Endodermal cell (in vitro differentiated cells): ENCODE measurements at regions not wholly inside any gene's neighbourhood (a gene's known extent, or its start where the extent isn't known, plus 50 kb on each side); places are given as distances from the start of the nearest gene placed in this dataset.
A peak's percentile ranks its signal among the peaks of the same experiment; 100 is the strongest.

Experiments
- DNase-seq: peaks from one replicate; pipeline ENCODE4 v3.0.0-alpha.2; 2017
- H3K27ac ChIP-seq: 2 replicates; pipeline ENCODE4 v1.5.1; 2013; ENCODE audit warnings: mild to moderate bottlenecking, low read depth, low read length, moderate library complexity
- H3K27me3 ChIP-seq: 2 replicates; pipeline ENCODE4 v1.6.1; 2013; ENCODE audit warnings: mild to moderate bottlenecking, low read length, moderate library complexity; ENCODE audit not compliant: insufficient read depth, control insufficient read depth, poor library complexity, severe bottlenecking
- H3K36me3 ChIP-seq: 2 replicates; pipeline ENCODE4 v1.7.0; 2013; ENCODE audit warnings: mild to moderate bottlenecking, low read length, moderate library complexity; ENCODE audit not compliant: control insufficient read depth, insufficient read depth
- H3K4me1 ChIP-seq: one replicate; pipeline ENCODE4 v1.7.0; 2013; ENCODE audit warnings: low read length; ENCODE audit not compliant: control insufficient read depth, insufficient read depth
- H3K4me3 ChIP-seq: 2 replicates; pipeline ENCODE4 v1.5.1; 2013; ENCODE audit warnings: mild to moderate bottlenecking, low read length, moderate library complexity
- H3K9ac ChIP-seq: 2 replicates; pipeline ENCODE4 v1.6.1; 2013; ENCODE audit warnings: mild to moderate bottlenecking, low read length, moderate library complexity; ENCODE audit not compliant: poor library complexity, severe bottlenecking; ENCODE audit errors: extremely low read depth
- H3K9me3 ChIP-seq: 2 replicates; pipeline ENCODE4 v1.6.1; 2013; ENCODE audit warnings: mild to moderate bottlenecking, low read length, moderate library complexity; ENCODE audit not compliant: control insufficient read depth
- H3K27ac Mint-ChIP-seq: 2 replicates; pipeline ENCODE4 v1.8.0; 2020; ENCODE audit warnings: mixed read lengths
- H3K27me3 Mint-ChIP-seq: 2 replicates; pipeline ENCODE4 v1.8.0; 2021; ENCODE audit warnings: mild to moderate bottlenecking, mixed read lengths; ENCODE audit not compliant: insufficient read depth
- H3K36me3 Mint-ChIP-seq: 2 replicates; pipeline ENCODE4 v1.8.0; 2020; ENCODE audit warnings: low read depth, mixed read lengths
- H3K4me1 Mint-ChIP-seq: 2 replicates; pipeline ENCODE4 v1.8.0; 2020; ENCODE audit warnings: mixed read lengths
- H3K4me3 Mint-ChIP-seq: 2 replicates; pipeline ENCODE4 v1.8.0; 2020; ENCODE audit warnings: mild to moderate bottlenecking, moderate library complexity, mixed read lengths
- H3K9me3 Mint-ChIP-seq: 2 replicates; pipeline ENCODE4 v1.8.0; 2020; ENCODE audit warnings: mild to moderate bottlenecking, mixed read lengths
- WGBS, 2 experiments: methylation state at CpG; one replicate each; pipeline versions ENCODE4 v1.1.5 to v1.1.7; 2013; ENCODE audit warnings: missing lambda C conversion rate in 2 of 2, mixed read lengths in 1 of 2; ENCODE audit not compliant: insufficient coverage in 1 of 2, insufficient read length in 1 of 2; 5-methylcytosine and 5-hydroxymethylcytosine counted together
- TF ChIP-seq, protein P1 (sequence below): fragments of 200-600 bp; sonication (generic); conservative IDR thresholded peaks from 2 replicates; pipeline ENCODE4 v1.5.0; 2021; ENCODE audit warnings: antibody characterized with exemption, mild to moderate bottlenecking

DNA sequence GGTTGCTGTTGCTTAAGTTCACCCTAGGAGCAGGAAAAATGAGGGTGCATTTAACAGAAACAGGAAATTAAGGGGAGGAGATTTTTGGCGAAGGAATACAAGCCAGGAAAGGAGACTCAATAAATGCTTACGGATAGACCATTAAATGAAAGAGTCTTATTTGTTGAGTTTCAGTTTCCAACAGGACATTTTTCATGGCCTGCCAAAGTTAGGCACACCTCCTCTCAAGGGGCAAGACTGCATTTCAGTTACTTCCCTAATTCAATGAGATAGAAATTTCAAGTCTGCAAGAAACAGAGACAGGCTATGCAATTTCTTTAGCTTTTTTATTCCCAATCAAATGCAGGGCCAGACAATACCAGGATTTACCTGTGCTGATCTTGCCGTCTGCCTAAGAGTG is 394.7 kb upstream of the KLHL29 start:
- no peaks in the 10 kb centered on the region for H3K27me3 Mint-ChIP-seq
- no peak overlapping the region for H3K27ac ChIP-seq
- TF ChIP-seq, protein P1, sequence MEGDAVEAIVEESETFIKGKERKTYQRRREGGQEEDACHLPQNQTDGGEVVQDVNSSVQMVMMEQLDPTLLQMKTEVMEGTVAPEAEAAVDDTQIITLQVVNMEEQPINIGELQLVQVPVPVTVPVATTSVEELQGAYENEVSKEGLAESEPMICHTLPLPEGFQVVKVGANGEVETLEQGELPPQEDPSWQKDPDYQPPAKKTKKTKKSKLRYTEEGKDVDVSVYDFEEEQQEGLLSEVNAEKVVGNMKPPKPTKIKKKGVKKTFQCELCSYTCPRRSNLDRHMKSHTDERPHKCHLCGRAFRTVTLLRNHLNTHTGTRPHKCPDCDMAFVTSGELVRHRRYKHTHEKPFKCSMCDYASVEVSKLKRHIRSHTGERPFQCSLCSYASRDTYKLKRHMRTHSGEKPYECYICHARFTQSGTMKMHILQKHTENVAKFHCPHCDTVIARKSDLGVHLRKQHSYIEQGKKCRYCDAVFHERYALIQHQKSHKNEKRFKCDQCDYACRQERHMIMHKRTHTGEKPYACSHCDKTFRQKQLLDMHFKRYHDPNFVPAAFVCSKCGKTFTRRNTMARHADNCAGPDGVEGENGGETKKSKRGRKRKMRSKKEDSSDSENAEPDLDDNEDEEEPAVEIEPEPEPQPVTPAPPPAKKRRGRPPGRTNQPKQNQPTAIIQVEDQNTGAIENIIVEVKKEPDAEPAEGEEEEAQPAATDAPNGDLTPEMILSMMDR = no peak
- peaks cover 4% of the 10 kb centered on the region for H3K9me3 Mint-ChIP-seq
- H3K4me3 Mint-ChIP-seq = no peak overlapping the region
- no peak overlapping the region for H3K4me3 ChIP-seq
- no peaks in the 10 kb centered on the region for H3K36me3 Mint-ChIP-seq
- H3K27me3 ChIP-seq = no peaks in the 10 kb centered on the region
- WGBS, 2 experiments = 90 to 93% methylated on average over 3 of the region's 3 CpGs
- H3K4me1 Mint-ChIP-seq = peaks cover 18% of the 10 kb centered on the region
- H3K9ac ChIP-seq = no peak overlapping the region
- peaks cover 6% of the 10 kb centered on the region for H3K4me1 ChIP-seq
- no peaks in the 10 kb centered on the region for H3K9me3 ChIP-seq
- H3K36me3 ChIP-seq = no peaks in the 10 kb centered on the region
- H3K27ac Mint-ChIP-seq = no peak overlapping the region
- no peak for DNase-seq

DNA sequence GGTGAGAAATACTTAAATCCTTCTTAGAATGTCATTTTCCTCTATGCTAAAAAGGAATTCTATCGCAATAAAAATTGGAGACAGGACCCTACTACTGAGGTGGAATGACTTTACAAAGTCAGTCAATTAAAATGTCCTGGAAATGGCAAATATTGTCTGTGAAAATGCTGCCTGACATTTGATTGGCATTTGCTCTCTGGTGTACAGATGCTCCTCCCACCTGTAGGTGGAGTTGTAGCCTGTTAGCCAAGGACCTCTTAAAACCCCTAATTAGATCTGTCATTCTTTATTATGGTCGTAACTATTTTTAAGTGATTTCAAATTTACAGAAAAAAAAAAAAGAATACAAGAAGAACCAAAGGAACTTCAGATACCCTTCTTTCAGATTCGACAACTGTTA is 393.1 kb upstream of the KLHL29 start:
- Histone ChIP-seq H3K9me3 (no peaks in the 10 kb centered on the region), H3K36me3 (no peaks in the 10 kb centered on the region), H3K27ac (no peak overlapping the region), H3K4me1 (peaks cover 9% of the 10 kb centered on the region), H3K27me3 (no peaks in the 10 kb centered on the region), H3K9ac (no peak overlapping the region), H3K4me3 (no peak overlapping the region)
- DNase-seq = no peak
- Mint-ChIP-seq H3K9me3 (no peaks in the 10 kb centered on the region), H3K4me1 (peaks cover 27% of the 10 kb centered on the region), H3K36me3 (no peaks in the 10 kb centered on the region), H3K4me3 (no peak overlapping the region), H3K27ac (no peak overlapping the region), H3K27me3 (no peaks in the 10 kb centered on the region)
- TF ChIP-seq, protein P1 = peak; percentile 55
- WGBS, 2 experiments = 95 to 100% methylated on average over 1 of the region's 3 CpGs

DNA sequence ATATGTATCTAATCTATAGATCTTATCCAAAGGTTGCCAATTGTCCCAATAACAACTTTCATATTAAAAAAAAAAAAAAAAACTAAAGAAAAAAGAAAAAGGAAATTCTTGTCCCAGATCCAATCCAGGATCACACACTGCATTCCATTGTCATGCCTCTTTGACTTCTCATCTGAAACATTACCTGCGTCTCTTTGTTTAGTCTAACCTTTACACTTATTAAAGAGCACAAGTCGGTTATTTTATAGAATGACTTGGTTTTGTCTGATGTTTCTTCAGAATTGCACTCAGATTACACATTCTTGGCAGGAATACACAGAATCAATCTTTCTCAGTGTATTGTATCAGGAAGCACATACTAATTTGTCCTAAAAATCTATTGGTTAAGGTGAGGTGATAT is 392.5 kb upstream of the KLHL29 start:
- WGBS, 2 experiments = 92 to 98% methylated on average over 2 of the region's 2 CpGs
- Histone ChIP-seq H3K4me3 (no peak overlapping the region), H3K27ac (no peak overlapping the region), H3K36me3 (no peaks in the 10 kb centered on the region), H3K27me3 (no peaks in the 10 kb centered on the region), H3K4me1 (peaks cover 9% of the 10 kb centered on the region), H3K9me3 (no peaks in the 10 kb centered on the region), H3K9ac (no peak overlapping the region)
- Mint-ChIP-seq H3K27ac (no peak overlapping the region), H3K4me3 (no peak overlapping the region), H3K9me3 (no peaks in the 10 kb centered on the region), H3K27me3 (no peaks in the 10 kb centered on the region), H3K36me3 (no peaks in the 10 kb centered on the region), H3K4me1 (peaks cover 28% of the 10 kb centered on the region)
- TF ChIP-seq, protein P1 = no peak
- DNase-seq = no peak
